AG04449 (cell line): ENCODE measurements at regions not wholly inside any gene's neighbourhood (a gene's known extent, or its start where the extent isn't known, plus 50 kb on each side); places are given as distances from the start of the nearest gene placed in this dataset.
"Not testable (repeated sequence)": the region's sequence is repeated elsewhere in the genome, so short reads cannot be mapped to it uniquely, and the experiment has no call there.

ENCODE experiments used
- CTCF ChIA-PET: fragments of 350-600 bp; formaldehyde crosslinking; extraction: SDS; loops from one replicate; lab custom pipeline; 2021; ENCODE audit warnings: antibody characterized with exemption; lab: Yijun Ruan, JAX
- POLR2A ChIA-PET: fragments of 400-600, 350-600 bp; formaldehyde crosslinking; extraction: SDS; loops from one replicate; lab custom pipeline; 2020; ENCODE audit warnings: antibody characterized with exemption, inconsistent platforms; lab: Yijun Ruan, JAX
- DNase-seq: peaks from one replicate; pipeline ENCODE4 v3.0.0-alpha.2; 2010; ENCODE audit warnings: low read depth, low spot score
- H3K4me3 ChIP-seq: 2 replicates; pipeline ENCODE4 v1.5.1; 2011; ENCODE audit warnings: low read depth, mild to moderate bottlenecking, control low read depth, low read length
- TF ChIP-seq, protein P1 (sequence below): IDR thresholded peaks from one replicate; pipeline ENCODE4 v1.5.1; 2011; ENCODE audit warnings: mild to moderate bottlenecking, moderate library complexity, low read length, control low read depth, inconsistent platforms; ENCODE audit not compliant: insufficient read depth; ENCODE audit errors: missing control alignments

DNA sequence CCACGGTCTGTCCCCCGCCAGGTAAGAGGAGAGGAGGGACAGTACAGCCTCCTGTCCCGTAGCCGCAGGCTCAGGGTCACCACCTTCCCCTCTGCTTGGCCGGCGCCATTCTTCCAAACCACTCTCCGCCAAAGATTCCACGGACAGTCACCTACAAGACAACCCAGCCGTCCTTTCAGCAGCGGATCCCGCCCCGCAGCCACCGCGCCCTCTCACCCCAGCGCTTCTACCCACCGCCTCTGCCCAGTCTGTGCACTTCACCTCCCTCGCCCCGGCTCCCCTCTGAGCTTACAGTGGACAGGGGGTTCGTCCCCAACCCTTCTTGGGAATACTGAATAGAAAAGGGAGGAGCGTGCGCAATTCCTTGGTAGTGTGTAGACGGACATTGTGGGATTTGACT lies 319.6 kb downstream of the FAM72C start:
- DNase-seq = no peak
- no peak overlapping the region for H3K4me3 ChIP-seq
- CTCF ChIA-PET = no interaction called here
- POLR2A ChIA-PET = no interaction called here
- TF ChIP-seq, protein P1, sequence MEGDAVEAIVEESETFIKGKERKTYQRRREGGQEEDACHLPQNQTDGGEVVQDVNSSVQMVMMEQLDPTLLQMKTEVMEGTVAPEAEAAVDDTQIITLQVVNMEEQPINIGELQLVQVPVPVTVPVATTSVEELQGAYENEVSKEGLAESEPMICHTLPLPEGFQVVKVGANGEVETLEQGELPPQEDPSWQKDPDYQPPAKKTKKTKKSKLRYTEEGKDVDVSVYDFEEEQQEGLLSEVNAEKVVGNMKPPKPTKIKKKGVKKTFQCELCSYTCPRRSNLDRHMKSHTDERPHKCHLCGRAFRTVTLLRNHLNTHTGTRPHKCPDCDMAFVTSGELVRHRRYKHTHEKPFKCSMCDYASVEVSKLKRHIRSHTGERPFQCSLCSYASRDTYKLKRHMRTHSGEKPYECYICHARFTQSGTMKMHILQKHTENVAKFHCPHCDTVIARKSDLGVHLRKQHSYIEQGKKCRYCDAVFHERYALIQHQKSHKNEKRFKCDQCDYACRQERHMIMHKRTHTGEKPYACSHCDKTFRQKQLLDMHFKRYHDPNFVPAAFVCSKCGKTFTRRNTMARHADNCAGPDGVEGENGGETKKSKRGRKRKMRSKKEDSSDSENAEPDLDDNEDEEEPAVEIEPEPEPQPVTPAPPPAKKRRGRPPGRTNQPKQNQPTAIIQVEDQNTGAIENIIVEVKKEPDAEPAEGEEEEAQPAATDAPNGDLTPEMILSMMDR = no peak

DNA sequence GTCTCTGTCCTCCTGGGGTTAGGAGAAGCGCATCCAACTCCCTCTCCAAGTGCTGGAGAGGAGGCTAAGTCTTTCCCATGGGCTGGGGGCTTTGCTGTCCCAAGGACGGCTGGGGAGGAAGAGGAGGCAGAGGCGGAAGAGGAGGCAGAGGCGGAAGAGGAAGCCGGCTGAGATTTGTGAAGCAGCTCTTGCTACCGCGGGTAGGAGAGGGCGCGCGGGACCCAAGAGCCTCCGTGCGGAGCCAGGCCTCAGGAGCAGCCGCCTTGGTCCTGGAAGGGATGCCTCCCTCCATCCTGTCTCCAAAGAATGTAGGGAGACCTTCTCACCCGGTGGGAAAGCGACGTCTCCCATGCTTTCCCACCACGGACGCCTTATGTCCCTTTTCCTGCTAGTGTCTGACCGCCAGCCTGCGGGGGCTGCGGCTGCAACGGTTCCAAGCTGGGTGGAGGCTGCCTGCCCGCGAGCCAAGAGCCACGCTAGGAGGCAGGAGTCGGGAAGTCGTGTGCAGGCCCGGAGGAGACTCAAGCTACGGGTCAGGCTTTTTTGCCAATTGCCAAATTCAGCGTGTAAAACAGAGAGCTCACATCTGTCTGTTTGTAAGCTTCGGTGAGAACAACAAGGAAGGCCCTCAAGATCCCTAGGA lies 320.3 kb downstream of the FAM72C start:
- H3K4me3 ChIP-seq = no peak overlapping the region
- ChIA-PET CTCF (no interaction called here), POLR2A (no interaction called here)
- no peak for DNase-seq
- TF ChIP-seq, protein P1 = no peak

DNA sequence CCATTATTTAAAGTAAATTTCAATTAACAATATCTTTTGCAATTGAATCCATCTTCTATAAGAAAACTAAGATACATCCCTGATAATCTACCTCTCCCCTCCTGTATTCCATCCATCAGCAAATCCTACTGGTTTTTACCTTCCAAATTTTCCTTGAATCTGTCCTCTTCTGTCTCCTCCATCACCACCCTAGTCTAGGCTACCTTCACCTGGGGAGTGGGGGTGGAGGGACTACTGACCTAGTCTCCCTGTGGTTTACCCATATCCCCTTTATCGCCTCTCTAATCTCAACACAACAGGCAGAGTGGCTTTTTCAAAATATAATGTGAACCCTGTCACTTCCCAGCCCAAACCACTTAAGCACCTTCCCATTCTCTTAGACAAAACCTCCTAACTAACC lies 327.8 kb downstream of the FAM72C start:
- POLR2A ChIA-PET, H3K4me3 ChIP-seq, DNase-seq, CTCF ChIA-PET: not testable (repeated sequence)

DNA sequence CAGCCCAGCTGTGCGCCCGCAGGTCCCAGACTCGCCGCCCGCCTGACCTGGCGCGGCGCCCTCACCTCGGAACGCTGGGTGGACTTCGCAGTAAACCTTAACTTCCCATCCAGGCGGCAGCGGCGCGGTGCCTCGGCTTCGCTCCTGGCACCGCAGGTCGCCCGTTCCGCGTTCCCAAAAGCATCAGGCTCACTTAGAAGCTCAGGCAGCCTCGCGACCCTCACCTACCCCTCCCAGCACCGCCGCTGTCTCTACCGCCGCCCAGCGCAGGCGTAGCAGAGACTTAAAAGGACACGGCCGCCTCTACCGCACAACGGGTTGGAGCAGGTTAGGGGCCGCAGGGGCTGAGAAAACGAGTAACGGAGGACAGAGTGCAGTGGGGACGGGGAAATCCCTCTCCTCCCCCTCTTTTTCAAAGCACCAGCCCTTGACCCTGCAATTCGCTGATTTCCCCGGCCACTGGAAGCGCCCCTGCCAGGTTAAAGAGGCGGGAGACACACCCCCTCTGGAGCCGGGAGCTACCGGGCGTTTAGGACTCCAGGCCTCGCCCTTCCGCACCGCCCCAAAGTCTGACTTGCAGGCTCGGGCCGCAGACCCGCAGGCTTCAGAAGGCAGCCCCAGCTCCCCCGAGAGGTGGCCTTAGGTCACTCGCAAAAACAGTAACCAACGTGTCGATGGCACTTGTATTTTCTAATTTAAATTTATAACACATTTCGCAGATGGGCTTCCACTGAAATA lies 328.5 kb downstream of the FAM72C start:
- DNase-seq = no peak
- CTCF ChIA-PET = no interaction called here
- POLR2A ChIA-PET = no interaction called here
- no peak overlapping the region for H3K4me3 ChIP-seq
- TF ChIP-seq, protein P1 = no peak

DNA sequence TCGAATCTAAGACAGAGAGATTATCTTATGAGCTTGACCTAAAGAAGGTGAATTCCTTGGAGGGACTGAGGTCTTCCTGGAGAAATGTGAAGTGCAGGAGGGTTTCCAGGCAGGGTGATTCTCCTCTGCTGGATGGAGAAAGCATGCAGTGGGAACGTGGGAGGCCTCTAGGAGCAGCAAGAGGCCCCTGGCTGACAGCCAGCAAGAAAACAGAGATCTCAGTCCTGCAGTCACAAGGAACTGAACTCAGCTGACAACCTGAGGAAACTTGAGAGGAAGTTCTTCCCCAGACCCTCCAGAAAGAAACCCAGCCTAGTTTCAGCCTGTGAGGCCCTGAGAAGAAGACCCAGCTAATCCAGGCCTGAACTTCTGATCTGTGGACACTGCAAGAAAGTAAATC lies 345.9 kb downstream of the FAM72C start:
- ChIA-PET CTCF (no interaction called here), POLR2A (no interaction called here)
- no peak overlapping the region for H3K4me3 ChIP-seq
- TF ChIP-seq, protein P1 = no peak
- no peak for DNase-seq

DNA sequence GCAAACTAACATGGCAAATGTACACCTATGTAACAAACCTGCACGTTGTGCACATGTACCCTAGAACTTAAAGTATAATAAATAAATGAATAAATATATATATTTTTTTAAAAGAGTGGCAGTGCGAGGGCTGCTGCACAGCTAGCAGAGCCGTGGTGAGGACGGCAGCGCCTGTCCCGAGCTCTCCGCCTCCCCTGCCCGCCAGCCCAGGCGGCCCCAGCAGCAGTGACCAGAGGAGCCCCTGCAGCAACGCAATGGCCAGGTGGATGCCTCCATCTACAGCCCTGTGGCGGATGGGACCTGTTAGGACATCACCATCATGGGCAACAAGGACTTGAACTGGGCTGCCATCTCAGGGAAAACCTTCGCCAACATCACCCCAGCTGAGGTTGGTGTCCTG lies 351.9 kb downstream of the FAM72C start:
- ChIA-PET POLR2A (no interaction called here), CTCF (no interaction called here)
- TF ChIP-seq, protein P1 = no peak
- H3K4me3 ChIP-seq = no peak overlapping the region
- DNase-seq = no peak

DNA sequence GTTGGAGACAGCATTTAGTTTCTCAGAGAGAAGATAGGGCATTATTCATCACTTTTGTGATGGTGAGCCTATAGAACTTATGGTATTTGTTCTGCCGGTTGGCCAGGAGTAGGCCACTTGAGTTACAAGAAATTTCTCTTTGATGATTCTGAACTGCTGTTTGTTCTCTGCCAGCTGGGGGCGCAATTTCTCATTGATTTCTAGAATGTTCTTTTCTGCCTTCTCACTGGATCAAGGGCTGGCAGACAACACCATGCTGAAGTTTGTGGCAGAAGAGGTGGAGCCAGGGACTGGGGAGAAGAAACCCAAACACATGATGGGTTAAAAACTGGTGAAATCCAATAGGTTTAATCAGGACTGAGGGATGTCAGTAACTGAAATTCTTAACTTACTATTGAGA lies 360.6 kb downstream of the FAM72C start:
- H3K4me3 ChIP-seq = no peak overlapping the region
- DNase-seq = no peak
- ChIA-PET CTCF (no interaction called here), POLR2A (no interaction called here)
- TF ChIP-seq, protein P1 = no peak
